ENCODE measurements at regions not wholly inside any gene's neighbourhood (a gene's known extent, or its start where the extent isn't known, plus 50 kb on each side); places are given as distances from the start of the nearest gene placed in this dataset.

- H3K27ac ChIP-seq (ENCODE audit: low read depth), result no peak overlapping the region
- DNase-seq (ENCODE audit: extremely low spot score), result no peak
- WGBS, result 88% methylated on average over 3 of the region's 3 CpGs
- H3K4me3 ChIP-seq (ENCODE audit: low read depth, low read length), result no peak overlapping the region
- H3K4me1 ChIP-seq (ENCODE audit: insufficient read depth), result no peaks in the 10 kb centered on the region
- no peaks in the 10 kb centered on the region for H3K36me3 ChIP-seq (ENCODE audit: insufficient read depth)
These were observed 652.2 kb upstream of the DIPK2B start for GRCh38 chrX:45852884-45853283.

GRCh38 chrX:45851434-45851991 lies 650.8 kb upstream of the DIPK2B start:
- Histone ChIP-seq H3K4me3 (ENCODE audit: low read depth, low read length) (peak overlapping the region; percentile 63), H3K27ac (ENCODE audit: low read depth) (no peak overlapping the region), H3K36me3 (ENCODE audit: insufficient read depth) (no peaks in the 10 kb centered on the region), H3K4me1 (ENCODE audit: insufficient read depth) (no peaks in the 10 kb centered on the region)
- under 1% methylated on average over 52 of the region's 53 CpGs for WGBS
- no peak for DNase-seq (ENCODE audit: extremely low spot score)

GRCh38 chrX:45850775-45851433 lies 650.2 kb upstream of the DIPK2B start:
- no peak for DNase-seq (ENCODE audit: extremely low spot score)
- H3K27ac ChIP-seq (ENCODE audit: low read depth), result no peak overlapping the region
- H3K36me3 ChIP-seq (ENCODE audit: insufficient read depth), result no peaks in the 10 kb centered on the region
- H3K4me3 ChIP-seq (ENCODE audit: low read depth, low read length), result peak overlapping the region; percentile 63
- WGBS, result under 1% methylated on average over 54 of the region's 54 CpGs
- no peaks in the 10 kb centered on the region for H3K4me1 ChIP-seq (ENCODE audit: insufficient read depth)

- no peak overlapping the region for H3K27ac ChIP-seq (ENCODE audit: low read depth)
- DNase-seq (ENCODE audit: extremely low spot score), result no peak
- 3% methylated on average over 28 of the region's 28 CpGs for WGBS
- H3K4me3 ChIP-seq (ENCODE audit: low read depth, low read length), result peak overlapping the region; percentile 63
- H3K4me1 ChIP-seq (ENCODE audit: insufficient read depth), result no peaks in the 10 kb centered on the region
- no peaks in the 10 kb centered on the region for H3K36me3 ChIP-seq (ENCODE audit: insufficient read depth)
These were observed 649.6 kb upstream of the DIPK2B start for GRCh38 chrX:45850197-45850774.

GRCh38 chrX:45849261-45849862 lies 648.7 kb upstream of the DIPK2B start:
- Histone ChIP-seq H3K36me3 (ENCODE audit: insufficient read depth) (no peaks in the 10 kb centered on the region), H3K27ac (ENCODE audit: low read depth) (no peak overlapping the region), H3K4me3 (ENCODE audit: low read depth, low read length) (no peak overlapping the region), H3K4me1 (ENCODE audit: insufficient read depth) (no peaks in the 10 kb centered on the region)
- peak; percentile 11 for DNase-seq (ENCODE audit: extremely low spot score)
- 22% methylated on average over 9 of the region's 9 CpGs for WGBS

- Histone ChIP-seq H3K4me3 (ENCODE audit: low read depth, low read length) (no peak overlapping the region), H3K4me1 (ENCODE audit: insufficient read depth) (no peaks in the 10 kb centered on the region), H3K36me3 (ENCODE audit: insufficient read depth) (no peaks in the 10 kb centered on the region), H3K27ac (ENCODE audit: low read depth) (no peak overlapping the region)
- DNase-seq (ENCODE audit: extremely low spot score), result no peak
- WGBS, result 86% methylated on average over 5 of the region's 5 CpGs
These were observed 647.3 kb upstream of the DIPK2B start for GRCh38 chrX:45847961-45848360.

GRCh38 chrX:45846328-45846727 lies 645.7 kb upstream of the DIPK2B start:
- DNase-seq (ENCODE audit: extremely low spot score), result no peak
- H3K4me1 ChIP-seq (ENCODE audit: insufficient read depth), result no peaks in the 10 kb centered on the region
- 99% methylated on average over 5 of the region's 5 CpGs for WGBS
- H3K27ac ChIP-seq (ENCODE audit: low read depth), result no peak overlapping the region
- no peak overlapping the region for H3K4me3 ChIP-seq (ENCODE audit: low read depth, low read length)
- H3K36me3 ChIP-seq (ENCODE audit: insufficient read depth), result no peaks in the 10 kb centered on the region

- no peak for DNase-seq (ENCODE audit: extremely low spot score)
- WGBS, result 96% methylated on average over 5 of the region's 5 CpGs
- H3K36me3 ChIP-seq (ENCODE audit: insufficient read depth), result no peaks in the 10 kb centered on the region
- no peaks in the 10 kb centered on the region for H3K4me1 ChIP-seq (ENCODE audit: insufficient read depth)
- H3K4me3 ChIP-seq (ENCODE audit: low read depth, low read length), result no peak overlapping the region
- no peak overlapping the region for H3K27ac ChIP-seq (ENCODE audit: low read depth)
These were observed 644.5 kb upstream of the DIPK2B start for GRCh38 chrX:45845142-45845541.

- no peaks in the 10 kb centered on the region for H3K36me3 ChIP-seq (ENCODE audit: insufficient read depth)
- 39% methylated on average over 1 of the region's 1 CpG for WGBS
- DNase-seq (ENCODE audit: extremely low spot score), result no peak
- H3K27ac ChIP-seq (ENCODE audit: low read depth), result no peak overlapping the region
- H3K4me3 ChIP-seq (ENCODE audit: low read depth, low read length), result no peak overlapping the region
- H3K4me1 ChIP-seq (ENCODE audit: insufficient read depth), result no peaks in the 10 kb centered on the region
These were observed 642.8 kb upstream of the DIPK2B start for GRCh38 chrX:45843518-45843917.

- Histone ChIP-seq H3K4me1 (ENCODE audit: insufficient read depth) (no peaks in the 10 kb centered on the region), H3K36me3 (ENCODE audit: insufficient read depth) (no peaks in the 10 kb centered on the region), H3K27ac (ENCODE audit: low read depth) (no peak overlapping the region), H3K4me3 (ENCODE audit: low read depth, low read length) (no peak overlapping the region)
- DNase-seq (ENCODE audit: extremely low spot score), result no peak
- WGBS, result 54% methylated on average over 1 of the region's 1 CpG
These were observed 642.2 kb upstream of the DIPK2B start for GRCh38 chrX:45842926-45843315.

GRCh38 chrX:45842207-45842925 lies 641.7 kb upstream of the DIPK2B start:
- WGBS, result 57% methylated on average over 2 of the region's 2 CpGs

GRCh38 chrX:45840411-45840950 lies 639.8 kb upstream of the DIPK2B start:
- no peak overlapping the region for H3K27ac ChIP-seq (ENCODE audit: low read depth)
- no peak overlapping the region for H3K4me3 ChIP-seq (ENCODE audit: low read depth, low read length)
- no peaks in the 10 kb centered on the region for H3K4me1 ChIP-seq (ENCODE audit: insufficient read depth)
- WGBS, result 86% methylated on average over 3 of the region's 3 CpGs
- no peaks in the 10 kb centered on the region for H3K36me3 ChIP-seq (ENCODE audit: insufficient read depth)
- no peak for DNase-seq (ENCODE audit: extremely low spot score)

More at GRCh38 chrX:45842207-45842925, 641.7 kb upstream of the DIPK2B start:
- H3K4me3 ChIP-seq (ENCODE audit: low read depth, low read length), result no peak overlapping the region
- no peak for DNase-seq (ENCODE audit: extremely low spot score)
- no peak overlapping the region for H3K27ac ChIP-seq (ENCODE audit: low read depth)
- no peaks in the 10 kb centered on the region for H3K36me3 ChIP-seq (ENCODE audit: insufficient read depth)
- no peaks in the 10 kb centered on the region for H3K4me1 ChIP-seq (ENCODE audit: insufficient read depth)

GRCh38 chrX:45830343-45830742 lies 629.7 kb upstream of the DIPK2B start:
- no peak for DNase-seq (ENCODE audit: extremely low spot score)
- WGBS, result 93% methylated on average over 2 of the region's 2 CpGs
- H3K4me1 ChIP-seq (ENCODE audit: insufficient read depth), result no peaks in the 10 kb centered on the region
- H3K4me3 ChIP-seq (ENCODE audit: low read depth, low read length), result no peak overlapping the region
- no peak overlapping the region for H3K27ac ChIP-seq (ENCODE audit: low read depth)
- no peaks in the 10 kb centered on the region for H3K36me3 ChIP-seq (ENCODE audit: insufficient read depth)
